IMR-90 (cell line): ENCODE measurements at regions not wholly inside any gene's neighbourhood (a gene's known extent, or its start where the extent isn't known, plus 50 kb on each side); places are given as distances from the start of the nearest gene placed in this dataset.

Experiments used
- CHD1 ChIP-seq: IDR thresholded peaks from 2 replicates; pipeline ENCODE4 v1.6.1; 2012; ENCODE audit warnings: low read depth, low read length, improper control_type of control experiment
- CTCF ChIP-seq: conservative IDR thresholded peaks from 2 replicates; pipeline ENCODE4 v1.5.1; 2012; ENCODE audit warnings: mild to moderate bottlenecking, low read depth, low read length, improper control_type of control experiment
- ELK1 ChIP-seq: fragments of 150-350 bp; IDR thresholded peaks from 2 replicates; pipeline ENCODE4 v1.6.1; 2016; ENCODE audit warnings: low read depth, mild to moderate bottlenecking, low read length, moderate library complexity, borderline replicate concordance
- FOS ChIP-seq: fragments of 150-350 bp; IDR thresholded peaks from 2 replicates; pipeline ENCODE4 v1.6.1; 2016; ENCODE audit warnings: low read depth, low read length
- MAFK ChIP-seq: IDR thresholded peaks from 2 replicates; pipeline ENCODE4 v1.6.1; 2012; ENCODE audit warnings: low read depth, low read length, improper control_type of control experiment
- MAZ ChIP-seq: IDR thresholded peaks from 2 replicates; pipeline ENCODE4 v1.6.1; 2012; ENCODE audit warnings: low read depth, mild to moderate bottlenecking, low read length, improper control_type of control experiment, moderate library complexity, borderline replicate concordance
- MXI1 ChIP-seq: IDR thresholded peaks from 2 replicates; pipeline ENCODE4 v1.6.1; 2012; ENCODE audit warnings: low read depth, mild to moderate bottlenecking, low read length, moderate library complexity, borderline replicate concordance
- POLR2A ChIP-seq: IDR thresholded peaks from 2 replicates; pipeline ENCODE4 v1.6.1; 2012; ENCODE audit warnings: mild to moderate bottlenecking, low read depth, low read length
- RAD21 ChIP-seq: IDR thresholded peaks from 2 replicates; pipeline ENCODE4 v1.6.1; 2012; ENCODE audit warnings: low read length, improper control_type of control experiment
- RCOR1 ChIP-seq: IDR thresholded peaks from 2 replicates; pipeline ENCODE4 v1.6.1; 2012; ENCODE audit warnings: mild to moderate bottlenecking, low read length, improper control_type of control experiment; ENCODE audit not compliant: insufficient replicate concordance
- RFX5 ChIP-seq: IDR thresholded peaks from 2 replicates; pipeline ENCODE4 v1.8.0; 2012; ENCODE audit warnings: low read depth, mild to moderate bottlenecking, low read length, moderate library complexity
- SMC3 ChIP-seq: fragments of 150-350 bp; IDR thresholded peaks from 2 replicates; pipeline ENCODE4 v1.6.1; 2016; ENCODE audit warnings: low read depth, mild to moderate bottlenecking, antibody characterized with exemption, low read length, moderate library complexity
- USF2 ChIP-seq: fragments of 150-350 bp; IDR thresholded peaks from 2 replicates; pipeline ENCODE4 v1.6.1; 2017; ENCODE audit warnings: mild to moderate bottlenecking, antibody characterized with exemption, low read length, low read depth

- no peak for TF ChIP-seq MAZ
- no peak for TF ChIP-seq SMC3
- TF ChIP-seq CTCF, result no peak
- no peak for TF ChIP-seq POLR2A
- TF ChIP-seq RCOR1, result no peak
- no peak for TF ChIP-seq MXI1
- TF ChIP-seq RFX5, result no peak
- TF ChIP-seq RAD21, result no peak
- TF ChIP-seq MAFK, result no peak
- no peak for TF ChIP-seq ELK1
- TF ChIP-seq USF2, result no peak
- TF ChIP-seq CHD1, result no peak
- no peak for TF ChIP-seq FOS
Measured at GRCh38 chr7:25945608-25946007, 206.4 kb upstream of the NFE2L3 start.
